ENCODE measurements at regions not wholly inside any gene's neighbourhood (a gene's known extent, or its start where the extent isn't known, plus 50 kb on each side); places are given as distances from the start of the nearest gene placed in this dataset.
A peak's percentile ranks its signal among the peaks of the same experiment; 100 is the strongest.
"Not testable (repeated sequence)": the region's sequence is repeated elsewhere in the genome, so short reads cannot be mapped to it uniquely, and the experiment has no call there.

GRCh38 chr21:39022035-39022434 is 161.2 kb downstream of the PSMG1 start:
- no peak for DNase-seq

GRCh38 chr21:39021478-39021832 is 161.8 kb downstream of the PSMG1 start:
- no peak for DNase-seq

- no peak for DNase-seq
Observed at GRCh38 chr21:39020751-39021477, 162.3 kb downstream of the PSMG1 start.

GRCh38 chr21:39018730-39019129 is 164.5 kb downstream of the PSMG1 start:
- DNase-seq, result no peak

- no peak for DNase-seq
Observed at GRCh38 chr21:39016740-39017315, 166.4 kb downstream of the PSMG1 start.

GRCh38 chr21:39014747-39015146 is 168.5 kb downstream of the PSMG1 start:
- DNase-seq, result no peak

GRCh38 chr21:39012326-39013230 is 170.7 kb downstream of the PSMG1 start:
- no peak for DNase-seq

- DNase-seq, result no peak
Observed at GRCh38 chr21:39011911-39012310, 171.3 kb downstream of the PSMG1 start.

GRCh38 chr21:39010629-39011404 is 172.4 kb downstream of the PSMG1 start:
- no peak for DNase-seq

- no peak for DNase-seq
Observed at GRCh38 chr21:39009587-39010225, 173.5 kb downstream of the PSMG1 start.

- no peak for DNase-seq
Observed at GRCh38 chr21:39007985-39008384, 175.3 kb downstream of the PSMG1 start.

- DNase-seq, result no peak
Observed at GRCh38 chr21:39007532-39007931, 175.7 kb downstream of the PSMG1 start.

- no peak for DNase-seq
Observed at GRCh38 chr21:39006571-39007311, 176.5 kb downstream of the PSMG1 start.

GRCh38 chr21:39005502-39005787 is 177.8 kb downstream of the PSMG1 start:
- no peak for DNase-seq

GRCh38 chr21:39004634-39005501 is 178.4 kb downstream of the PSMG1 start:
- DNase-seq, result peak; percentile 69

- DNase-seq, result peak; percentile 56
Observed at GRCh38 chr21:39003982-39004633, 179.1 kb downstream of the PSMG1 start.

- DNase-seq, result no peak
Observed at GRCh38 chr21:39001341-39001740, 181.9 kb downstream of the PSMG1 start.

- no peak for DNase-seq
Observed at GRCh38 chr21:39000496-39000895, 182.8 kb downstream of the PSMG1 start.

GRCh38 chr21:38999161-38999560 is 184.1 kb downstream of the PSMG1 start:
- DNase-seq, result no peak

- DNase-seq, result not testable (repeated sequence)
Observed at GRCh38 chr21:38998281-38998680, 185.0 kb downstream of the PSMG1 start.

Measured in hindlimb muscle (tissue), 1 donor.